ENCODE measurements at regions not wholly inside any gene's neighbourhood (a gene's known extent, or its start where the extent isn't known, plus 50 kb on each side); places are given as distances from the start of the nearest gene placed in this dataset.
"Not testable (repeated sequence)": the region's sequence is repeated elsewhere in the genome, so short reads cannot be mapped to it uniquely, and the experiment has no call there.

GRCh38 chr20:11496380-11496779 lies 421.3 kb upstream of the BTBD3 start:
- CTCF ChIA-PET, result no interaction called here
- POLR2A ChIA-PET, result no interaction called here
- no peaks in the 10 kb centered on the region for H3K27me3 Mint-ChIP-seq
- no peaks in the 10 kb centered on the region for H3K4me1 Mint-ChIP-seq
- H3K4me3 Mint-ChIP-seq, result no peak overlapping the region
- no peak for DNase-seq
- H3K9me3 Mint-ChIP-seq, result no peaks in the 10 kb centered on the region
- H3K36me3 Mint-ChIP-seq (ENCODE audit: low read depth), result no peaks in the 10 kb centered on the region
- H3K27ac Mint-ChIP-seq, result no peak overlapping the region

- Mint-ChIP-seq H3K27ac (no peak overlapping the region), H3K9me3 (no peaks in the 10 kb centered on the region), H3K4me3 (no peak overlapping the region), H3K36me3 (ENCODE audit: low read depth) (no peaks in the 10 kb centered on the region), H3K4me1 (no peaks in the 10 kb centered on the region), H3K27me3 (no peaks in the 10 kb centered on the region)
- POLR2A ChIA-PET, result no interaction called here
- CTCF ChIA-PET, result no interaction called here
- DNase-seq, result no peak
These were observed 420.1 kb upstream of the BTBD3 start for GRCh38 chr20:11497545-11497944.

GRCh38 chr20:11499101-11499634 lies 418.5 kb upstream of the BTBD3 start:
- no peaks in the 10 kb centered on the region for H3K27me3 Mint-ChIP-seq
- DNase-seq, result no peak
- no peaks in the 10 kb centered on the region for H3K9me3 Mint-ChIP-seq
- H3K4me1 Mint-ChIP-seq, result no peaks in the 10 kb centered on the region
- H3K36me3 Mint-ChIP-seq (ENCODE audit: low read depth), result no peaks in the 10 kb centered on the region
- no peak overlapping the region for H3K27ac Mint-ChIP-seq
- ChIA-PET CTCF (no interaction called here), POLR2A (no interaction called here)
- H3K4me3 Mint-ChIP-seq, result no peak overlapping the region

GRCh38 chr20:11502061-11502460 lies 415.6 kb upstream of the BTBD3 start:
- ChIA-PET CTCF (no interaction called here), POLR2A (no interaction called here)
- no peak overlapping the region for H3K27ac Mint-ChIP-seq
- peaks cover 3% of the 10 kb centered on the region for H3K9me3 Mint-ChIP-seq
- no peak overlapping the region for H3K4me3 Mint-ChIP-seq
- no peaks in the 10 kb centered on the region for H3K27me3 Mint-ChIP-seq
- DNase-seq, result no peak
- no peaks in the 10 kb centered on the region for H3K4me1 Mint-ChIP-seq
- no peaks in the 10 kb centered on the region for H3K36me3 Mint-ChIP-seq (ENCODE audit: low read depth)

GRCh38 chr20:11502671-11503070 lies 415.0 kb upstream of the BTBD3 start:
- H3K9me3 Mint-ChIP-seq, result peaks cover 3% of the 10 kb centered on the region
- no peak for DNase-seq
- no peak overlapping the region for H3K27ac Mint-ChIP-seq
- CTCF ChIA-PET, result no interaction called here
- POLR2A ChIA-PET, result no interaction called here
- H3K36me3 Mint-ChIP-seq (ENCODE audit: low read depth), result no peaks in the 10 kb centered on the region
- no peak overlapping the region for H3K4me3 Mint-ChIP-seq
- no peaks in the 10 kb centered on the region for H3K4me1 Mint-ChIP-seq
- H3K27me3 Mint-ChIP-seq, result no peaks in the 10 kb centered on the region

- no peak overlapping the region for H3K27ac Mint-ChIP-seq
- no peaks in the 10 kb centered on the region for H3K4me1 Mint-ChIP-seq
- no peak for DNase-seq
- H3K27me3 Mint-ChIP-seq, result no peaks in the 10 kb centered on the region
- H3K36me3 Mint-ChIP-seq (ENCODE audit: low read depth), result no peaks in the 10 kb centered on the region
- ChIA-PET POLR2A (no interaction called here), CTCF (no interaction called here)
- peaks cover 14% of the 10 kb centered on the region for H3K9me3 Mint-ChIP-seq
- no peak overlapping the region for H3K4me3 Mint-ChIP-seq
These were observed 407.9 kb upstream of the BTBD3 start for GRCh38 chr20:11509776-11510175.

GRCh38 chr20:11511821-11512220 lies 405.9 kb upstream of the BTBD3 start:
- H3K9me3 Mint-ChIP-seq, result peaks cover 19% of the 10 kb centered on the region
- no peak overlapping the region for H3K27ac Mint-ChIP-seq
- no peak overlapping the region for H3K4me3 Mint-ChIP-seq
- no peaks in the 10 kb centered on the region for H3K27me3 Mint-ChIP-seq
- H3K36me3 Mint-ChIP-seq (ENCODE audit: low read depth), result no peaks in the 10 kb centered on the region
- DNase-seq, result no peak
- H3K4me1 Mint-ChIP-seq, result no peaks in the 10 kb centered on the region
- ChIA-PET POLR2A (no interaction called here), CTCF (no interaction called here)

GRCh38 chr20:11513241-11513745 lies 404.4 kb upstream of the BTBD3 start:
- CTCF ChIA-PET; H3K27me3 Mint-ChIP-seq; DNase-seq; H3K27ac Mint-ChIP-seq; H3K36me3 Mint-ChIP-seq (ENCODE audit: low read depth); H3K4me1 Mint-ChIP-seq; POLR2A ChIA-PET; H3K4me3 Mint-ChIP-seq: not testable (repeated sequence)
- peaks cover 16% of the 10 kb centered on the region for H3K9me3 Mint-ChIP-seq

- H3K27ac Mint-ChIP-seq, result no peak overlapping the region
- no peaks in the 10 kb centered on the region for H3K4me1 Mint-ChIP-seq
- ChIA-PET CTCF (no interaction called here), POLR2A (no interaction called here)
- DNase-seq, result no peak
- H3K9me3 Mint-ChIP-seq, result peaks cover 9% of the 10 kb centered on the region
- H3K27me3 Mint-ChIP-seq, result no peaks in the 10 kb centered on the region
- no peaks in the 10 kb centered on the region for H3K36me3 Mint-ChIP-seq (ENCODE audit: low read depth)
- no peak overlapping the region for H3K4me3 Mint-ChIP-seq
These were observed 401.2 kb upstream of the BTBD3 start for GRCh38 chr20:11516448-11516847.

- Mint-ChIP-seq H3K4me3 (no peak overlapping the region), H3K9me3 (peaks cover 9% of the 10 kb centered on the region), H3K36me3 (ENCODE audit: low read depth) (no peaks in the 10 kb centered on the region), H3K27ac (no peak overlapping the region), H3K27me3 (no peaks in the 10 kb centered on the region), H3K4me1 (no peaks in the 10 kb centered on the region)
- POLR2A ChIA-PET, result no interaction called here
- CTCF ChIA-PET, result interaction anchor here (0.7 kb wide), 1 partner anchor 1147 kb away, joined by 3 read pairs; no protein-coding TSS in a partner anchor
- DNase-seq, result no peak
These were observed 397.1 kb upstream of the BTBD3 start for GRCh38 chr20:11520596-11520995.

- H3K9me3 Mint-ChIP-seq, result peaks cover 4% of the 10 kb centered on the region
- H3K4me1 Mint-ChIP-seq, result no peaks in the 10 kb centered on the region
- H3K4me3 Mint-ChIP-seq, result no peak overlapping the region
- H3K36me3 Mint-ChIP-seq (ENCODE audit: low read depth), result no peaks in the 10 kb centered on the region
- H3K27me3 Mint-ChIP-seq, result no peaks in the 10 kb centered on the region
- POLR2A ChIA-PET, result no interaction called here
- CTCF ChIA-PET, result no interaction called here
- no peak for DNase-seq
- no peak overlapping the region for H3K27ac Mint-ChIP-seq
These were observed 396.0 kb upstream of the BTBD3 start for GRCh38 chr20:11521476-11522365.

- H3K27me3 Mint-ChIP-seq, result no peaks in the 10 kb centered on the region
- POLR2A ChIA-PET, result no interaction called here
- DNase-seq, result no peak
- no peak overlapping the region for H3K27ac Mint-ChIP-seq
- H3K4me3 Mint-ChIP-seq, result no peak overlapping the region
- no peaks in the 10 kb centered on the region for H3K4me1 Mint-ChIP-seq
- CTCF ChIA-PET, result no interaction called here
- peaks cover 4% of the 10 kb centered on the region for H3K9me3 Mint-ChIP-seq
- H3K36me3 Mint-ChIP-seq (ENCODE audit: low read depth), result no peaks in the 10 kb centered on the region
These were observed 395.3 kb upstream of the BTBD3 start for GRCh38 chr20:11522366-11522741.

GRCh38 chr20:11529047-11529446 lies 388.6 kb upstream of the BTBD3 start:
- H3K4me3 Mint-ChIP-seq, result no peak overlapping the region
- H3K36me3 Mint-ChIP-seq (ENCODE audit: low read depth), result no peaks in the 10 kb centered on the region
- CTCF ChIA-PET, result no interaction called here
- no peaks in the 10 kb centered on the region for H3K4me1 Mint-ChIP-seq
- no peaks in the 10 kb centered on the region for H3K27me3 Mint-ChIP-seq
- H3K9me3 Mint-ChIP-seq, result peaks cover 12% of the 10 kb centered on the region
- H3K27ac Mint-ChIP-seq, result no peak overlapping the region
- DNase-seq, result no peak
- POLR2A ChIA-PET, result no interaction called here

- Mint-ChIP-seq H3K4me1 (no peaks in the 10 kb centered on the region), H3K9me3 (no peaks in the 10 kb centered on the region), H3K27ac (no peak overlapping the region), H3K27me3 (no peaks in the 10 kb centered on the region), H3K4me3 (no peak overlapping the region), H3K36me3 (ENCODE audit: low read depth) (no peaks in the 10 kb centered on the region)
- no peak for DNase-seq
- CTCF ChIA-PET, result no interaction called here
- POLR2A ChIA-PET, result no interaction called here
These were observed 380.7 kb upstream of the BTBD3 start for GRCh38 chr20:11537032-11537431.

Data from activated CD4-positive, alpha-beta T cell treated with anti-CD3 and anti-CD28 coated beads, Interleukin-2, amount 10 ng/mL, durations not matched to agents 7 days and 5 days (primary cell).